SIG-M5 treated with dmso at 0.1 percent for 504 hours (cell line): ENCODE measurements at regions not wholly inside any gene's neighbourhood (a gene's known extent, or its start where the extent isn't known, plus 50 kb on each side); places are given as distances from the start of the nearest gene placed in this dataset.

Experiments
- DNase-seq: peaks from one replicate; lab custom pipeline; 2025; ENCODE audit not compliant: unreplicated experiment; lab: John Stamatoyannopoulos, UW

DNA sequence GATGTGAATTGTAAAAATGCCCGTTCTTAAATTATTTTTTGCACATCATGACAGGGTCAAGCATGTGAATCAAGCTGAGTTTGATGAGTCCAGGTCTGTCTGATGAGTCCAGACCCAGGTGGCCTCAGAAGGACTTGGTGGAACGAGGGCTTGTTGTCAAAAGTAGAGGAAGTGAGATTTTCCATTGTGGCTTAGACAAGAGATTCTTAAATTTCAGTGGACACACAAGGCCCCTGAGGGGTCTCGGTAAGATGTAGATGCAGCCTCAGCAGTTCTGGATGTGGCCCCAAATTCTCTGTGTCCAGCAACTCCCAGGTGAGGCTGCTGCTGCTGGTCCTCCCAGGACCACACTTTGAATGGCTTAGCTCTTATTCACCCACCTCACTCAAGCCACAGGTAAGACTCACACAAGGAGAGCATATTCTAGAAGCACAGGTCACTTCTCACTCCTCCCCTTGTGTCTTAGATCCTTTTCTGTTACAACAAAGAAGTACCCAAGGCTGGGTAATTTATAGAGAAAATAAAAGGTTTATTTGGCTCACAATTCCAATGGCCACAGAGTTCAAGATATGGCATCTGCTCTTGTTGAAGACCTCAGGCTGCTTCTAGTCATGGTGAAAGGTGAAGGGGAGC is 98.8 kb downstream of the GGTLC2 start:
- no peak for DNase-seq

DNA sequence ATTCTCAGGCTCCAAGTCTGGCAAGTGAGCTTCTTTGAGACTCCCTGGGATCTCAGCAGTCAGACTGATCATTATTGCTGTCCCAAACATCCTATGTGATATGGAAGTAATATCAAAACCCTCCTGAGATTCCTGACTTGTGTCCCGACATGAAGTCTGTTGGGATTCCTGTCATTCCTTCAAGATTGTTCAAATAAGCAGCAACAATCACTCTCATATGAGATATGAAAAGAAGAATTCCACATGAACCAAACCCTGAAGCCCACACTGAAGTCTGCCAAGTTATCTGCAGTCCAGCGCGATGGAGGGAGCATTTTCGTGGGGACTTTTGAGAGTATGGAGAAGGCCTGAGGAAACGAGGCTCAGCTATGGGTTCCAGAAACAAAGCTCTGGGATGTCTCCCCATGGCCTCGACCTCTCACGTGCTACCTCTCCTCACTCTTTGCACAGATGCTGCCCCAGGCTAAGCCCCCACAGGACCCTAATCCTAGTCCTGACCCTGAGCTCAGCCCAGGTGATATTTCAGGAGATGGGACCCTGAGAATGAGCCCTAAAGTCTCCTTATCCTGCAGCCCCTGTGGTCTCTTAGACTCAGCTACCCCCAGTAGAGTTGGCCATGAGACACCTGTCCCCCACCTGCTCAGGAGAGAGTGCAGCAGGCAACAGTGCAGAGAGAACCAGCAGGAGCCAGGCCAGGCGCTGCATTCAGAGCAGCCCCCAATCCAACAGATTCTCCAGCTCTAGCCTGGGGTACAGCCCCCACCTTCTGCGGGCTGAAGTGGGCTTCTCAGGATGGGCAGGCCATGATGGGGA is 100.2 kb downstream of the GGTLC2 start:
- DNase-seq: no peak

DNA sequence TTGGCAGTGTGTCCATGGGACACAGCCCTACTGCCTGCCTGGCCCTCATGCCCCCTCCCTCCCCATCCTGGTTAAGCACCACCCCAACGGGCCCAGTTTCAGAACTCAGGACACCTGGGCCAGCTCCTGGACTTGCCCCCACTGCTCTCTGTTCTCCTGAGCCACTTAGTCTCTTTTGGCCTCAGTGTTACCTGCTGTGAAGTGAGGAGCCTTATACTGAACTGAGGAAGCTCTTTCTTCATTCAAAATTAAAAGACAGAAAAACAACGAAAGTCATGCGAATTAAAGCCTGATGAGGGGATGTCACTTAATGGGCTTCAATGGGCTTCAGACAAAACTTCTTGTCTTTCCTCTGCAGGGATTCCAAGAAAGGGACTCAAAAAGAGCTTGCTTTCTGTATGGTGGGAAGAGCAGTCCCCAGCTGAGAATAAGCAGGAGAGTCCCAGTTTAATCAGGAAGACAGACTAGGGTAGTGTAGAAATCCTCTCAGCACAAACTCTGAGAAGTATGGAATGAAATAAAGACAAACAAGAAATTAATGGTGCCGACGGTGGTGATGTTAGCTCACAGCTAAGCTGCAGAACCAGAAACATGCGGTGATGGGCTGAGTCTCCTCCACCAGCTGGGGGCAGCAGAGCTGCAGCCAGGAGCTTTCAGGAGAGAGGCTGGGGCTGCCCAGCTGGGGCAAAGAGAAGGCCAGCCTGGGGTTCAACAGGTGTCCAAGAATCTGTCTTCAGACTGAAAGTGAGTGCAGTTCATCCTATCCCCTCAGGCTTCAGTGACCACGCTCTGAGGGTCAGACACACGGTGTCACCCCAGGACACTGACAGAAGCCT is 101.0 kb downstream of the GGTLC2 start:
- peak; percentile 7 for DNase-seq

DNA sequence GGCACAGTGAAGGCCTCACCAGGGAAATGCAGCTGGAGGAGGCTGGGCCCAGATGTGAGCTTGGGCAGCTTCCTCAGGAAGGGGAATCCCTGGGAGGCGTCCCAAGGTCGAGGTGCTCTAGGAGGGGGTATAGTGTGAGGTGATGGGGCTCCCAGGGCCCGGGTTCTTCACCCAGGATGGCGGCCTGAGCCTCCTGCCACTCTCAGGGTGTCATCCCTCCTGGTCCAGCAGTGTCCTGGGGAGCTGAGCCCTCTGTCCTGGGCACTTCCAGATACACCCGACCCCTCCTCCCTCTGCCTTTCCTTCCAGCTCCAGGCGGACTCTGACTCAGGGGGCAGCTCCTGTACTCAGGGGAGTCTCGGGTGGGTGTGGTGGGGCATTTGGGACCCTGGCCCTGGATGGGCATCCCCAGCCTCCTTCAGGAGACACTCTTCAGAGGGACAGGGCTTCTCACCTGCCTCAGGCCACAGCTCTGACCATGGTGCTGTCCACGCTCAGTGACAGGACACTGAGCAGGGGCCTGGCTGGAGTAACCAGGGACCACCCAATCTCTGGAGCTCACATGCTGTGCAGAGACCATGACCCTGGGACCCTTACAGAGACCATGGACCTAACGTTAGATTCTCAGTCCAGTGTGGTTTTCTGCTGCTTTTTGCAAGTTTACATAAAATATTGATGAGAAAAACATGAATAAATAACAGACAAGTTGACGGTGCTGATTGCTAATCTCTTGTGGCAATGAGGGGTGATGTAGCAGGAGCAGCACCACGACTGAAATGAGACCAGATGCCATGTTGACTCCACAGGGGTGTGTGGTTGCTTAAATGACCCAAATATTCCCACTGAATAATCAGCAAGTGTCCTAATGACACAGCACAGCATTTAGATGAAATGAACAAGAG is 101.9 kb downstream of the GGTLC2 start:
- DNase-seq: no peak

DNA sequence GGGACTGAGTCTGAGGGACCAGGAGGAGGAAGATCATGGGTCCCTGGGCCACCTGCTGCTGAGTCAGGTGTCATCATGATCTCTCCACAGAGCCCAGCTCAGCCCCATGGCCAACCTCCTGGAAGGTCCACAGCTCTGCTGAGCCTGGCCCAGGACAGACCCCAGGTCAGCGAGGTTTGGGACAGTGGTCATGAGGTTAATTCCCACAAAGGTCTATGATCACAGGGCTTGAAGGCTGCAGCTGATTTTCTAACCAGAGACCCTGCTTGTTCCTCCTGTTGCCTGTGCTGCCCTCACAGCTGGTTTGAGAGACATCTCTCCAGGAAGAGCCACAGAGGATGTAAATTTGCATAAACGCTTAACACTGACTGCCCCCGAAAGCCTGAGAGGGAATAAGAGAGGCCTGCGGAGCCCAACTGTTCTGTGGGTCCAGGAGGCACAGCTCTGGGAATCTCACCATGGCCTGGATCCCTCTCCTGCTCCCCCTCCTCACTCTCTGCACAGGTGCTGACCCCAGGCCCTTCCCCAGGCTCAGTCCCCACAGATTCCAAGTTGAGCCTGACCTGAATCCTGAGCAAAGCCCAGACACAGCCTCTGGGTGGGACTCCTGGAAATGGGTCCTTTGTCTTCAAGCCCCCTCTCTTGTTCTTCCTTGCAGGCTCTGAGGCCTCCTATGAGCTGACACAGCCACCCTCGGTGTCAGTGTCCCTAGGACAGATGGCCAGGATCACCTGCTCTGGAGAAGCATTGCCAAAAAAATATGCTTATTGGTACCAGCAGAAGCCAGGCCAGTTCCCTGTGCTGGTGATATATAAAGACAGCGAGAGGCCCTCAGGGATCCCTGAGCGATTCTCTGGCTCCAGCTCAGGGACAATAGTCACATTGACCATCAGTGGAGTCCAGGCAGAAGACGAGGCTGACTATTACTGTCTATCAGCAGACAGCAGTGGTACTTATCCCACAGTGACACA is 102.8 kb downstream of the GGTLC2 start:
- DNase-seq: no peak

DNA sequence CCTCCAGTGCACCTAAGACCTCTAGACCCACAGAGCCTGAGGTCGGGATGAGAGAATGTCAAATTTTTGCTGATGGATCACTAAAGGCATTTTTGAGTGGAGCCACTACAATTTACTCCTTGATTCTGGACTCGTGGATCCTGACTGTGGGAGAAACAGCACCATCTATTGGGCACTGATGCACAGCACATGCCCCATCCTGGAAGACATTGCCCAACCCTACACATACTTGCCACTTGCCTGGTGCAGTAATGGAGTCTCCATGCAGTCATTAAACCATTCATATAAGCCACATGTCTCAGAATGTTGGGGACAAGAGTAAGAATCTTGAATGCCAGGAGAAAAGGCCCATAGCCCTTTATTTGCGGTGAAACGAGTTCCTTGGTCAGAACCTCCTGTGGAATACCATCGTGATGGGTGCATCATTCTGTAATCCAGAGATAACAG is 103.9 kb downstream of the GGTLC2 start:
- DNase-seq: peak; percentile 62

DNA sequence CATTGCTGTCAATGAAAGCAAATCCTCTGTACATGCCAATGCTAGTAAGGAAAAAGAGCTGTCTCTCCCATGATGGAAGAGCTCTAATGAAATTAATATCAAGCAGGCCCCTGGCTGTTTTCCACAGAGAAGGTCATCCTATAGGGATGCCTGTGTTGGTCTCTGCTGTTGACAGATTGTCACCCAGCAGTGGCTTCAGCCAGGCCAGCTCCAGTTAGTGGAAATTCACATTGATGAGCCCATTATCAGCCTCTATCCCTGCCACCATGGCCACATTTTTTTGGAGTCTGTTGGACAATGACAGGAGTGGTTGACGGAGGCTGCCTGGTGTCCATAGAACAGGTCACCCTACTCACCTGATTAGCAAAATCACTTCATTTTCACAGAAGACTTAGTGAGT is 104.3 kb downstream of the GGTLC2 start:
- DNase-seq: no peak

DNA sequence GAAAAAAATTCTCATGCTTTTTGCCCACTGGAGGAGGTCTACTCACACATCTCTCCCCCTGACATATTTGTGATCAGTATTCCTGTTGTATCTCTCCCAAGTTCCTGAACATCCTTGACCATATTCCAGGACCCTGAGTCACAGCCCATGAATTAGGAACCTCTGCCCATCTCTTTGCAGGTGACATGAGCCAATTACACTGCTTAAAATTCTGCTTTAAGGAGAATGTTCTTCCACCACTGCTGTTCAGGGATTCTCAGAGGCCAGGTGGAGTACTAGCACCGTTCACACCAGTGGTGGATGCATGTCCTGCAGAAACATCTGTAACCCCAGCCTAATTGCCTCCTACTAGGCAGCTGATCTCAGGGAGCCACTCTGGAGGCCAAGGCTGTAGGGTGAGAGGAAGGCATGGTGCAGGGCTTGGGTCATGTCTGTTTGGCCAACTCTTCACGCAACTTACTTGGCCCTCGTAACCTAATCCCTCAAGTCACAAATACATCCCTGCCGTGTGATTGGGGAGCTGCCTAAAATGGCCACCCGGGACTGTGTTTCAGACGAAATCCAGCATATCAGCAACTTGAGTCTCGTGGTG is 104.8 kb downstream of the GGTLC2 start:
- DNase-seq: no peak

DNA sequence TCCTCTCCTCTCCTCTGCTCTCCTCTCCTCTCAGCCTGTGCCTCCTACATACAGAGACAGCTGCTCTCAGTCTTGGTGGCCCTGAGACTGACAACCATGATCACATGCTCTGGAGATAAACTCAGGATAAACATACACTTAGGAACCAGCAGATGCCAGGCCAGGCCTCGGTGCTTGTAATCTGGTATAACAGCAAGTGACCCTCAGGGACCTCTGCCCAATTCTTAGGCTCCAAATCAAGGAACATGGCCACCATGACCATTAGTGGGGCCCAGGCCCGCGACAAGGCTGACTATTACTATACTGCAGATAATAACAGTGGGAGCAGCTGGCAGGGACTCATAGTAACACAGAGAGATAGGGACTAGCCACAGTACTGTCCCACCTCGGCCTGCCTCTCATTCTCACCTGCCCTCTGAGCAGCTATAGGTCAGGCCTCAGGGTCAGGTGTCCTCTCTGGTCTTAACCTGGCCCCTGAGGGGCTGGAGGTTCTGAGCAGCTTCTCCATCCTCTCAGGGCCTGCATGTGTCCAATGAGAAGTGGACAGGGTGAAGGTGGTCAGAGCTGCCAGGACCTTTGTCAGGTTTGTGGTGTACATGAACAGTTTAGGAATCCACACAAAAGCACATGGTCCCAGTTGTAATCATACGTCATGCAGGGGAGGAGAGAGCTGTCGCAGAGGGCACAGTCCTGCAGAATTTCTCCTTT is 106.1 kb downstream of the GGTLC2 start:
- DNase-seq: no peak

DNA sequence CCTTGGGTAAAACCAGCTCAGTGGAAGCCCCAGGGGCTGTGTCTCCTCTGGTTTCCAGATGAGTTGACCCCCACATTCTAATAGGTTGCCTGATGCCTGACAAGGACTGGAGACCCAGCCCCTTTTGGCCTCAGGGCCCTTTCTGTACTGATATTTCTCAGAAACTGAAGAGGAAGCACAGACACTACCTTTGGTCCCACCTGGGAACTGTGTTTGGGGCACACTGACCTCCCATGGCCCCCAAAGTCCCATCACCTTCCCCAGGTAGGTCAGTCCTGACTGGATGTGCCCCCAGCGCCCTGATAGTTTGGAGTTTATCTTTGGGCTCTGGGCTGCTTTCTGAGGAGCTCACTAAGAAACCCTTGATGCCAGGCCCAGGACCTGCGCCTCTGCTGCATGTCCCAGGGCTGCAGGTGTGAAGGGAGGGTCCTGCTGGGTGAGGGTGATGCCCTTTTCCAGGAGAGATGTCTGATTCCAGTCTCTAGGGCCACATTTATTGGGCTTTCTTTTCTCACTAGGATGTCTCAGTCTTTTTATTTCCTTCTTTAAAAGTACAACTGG is 106.7 kb downstream of the GGTLC2 start:
- no peak for DNase-seq

DNA sequence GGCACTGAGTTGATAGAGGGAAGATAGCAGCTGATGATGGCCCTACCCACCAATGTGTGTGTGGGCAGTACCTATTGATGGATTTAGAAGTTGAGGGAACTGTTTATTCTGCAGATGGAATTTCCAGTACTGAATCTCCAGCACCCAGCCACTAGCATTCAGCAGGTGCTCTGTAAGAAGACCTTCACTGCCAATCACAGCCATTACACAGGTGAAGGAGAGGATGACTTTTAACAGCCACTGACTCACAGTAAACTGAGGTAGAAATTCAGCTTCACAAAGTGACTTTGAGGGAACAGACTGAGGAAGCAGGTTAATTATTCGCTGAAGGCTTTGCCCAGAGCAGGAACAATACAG is 107.8 kb downstream of the GGTLC2 start:
- DNase-seq: no peak

DNA sequence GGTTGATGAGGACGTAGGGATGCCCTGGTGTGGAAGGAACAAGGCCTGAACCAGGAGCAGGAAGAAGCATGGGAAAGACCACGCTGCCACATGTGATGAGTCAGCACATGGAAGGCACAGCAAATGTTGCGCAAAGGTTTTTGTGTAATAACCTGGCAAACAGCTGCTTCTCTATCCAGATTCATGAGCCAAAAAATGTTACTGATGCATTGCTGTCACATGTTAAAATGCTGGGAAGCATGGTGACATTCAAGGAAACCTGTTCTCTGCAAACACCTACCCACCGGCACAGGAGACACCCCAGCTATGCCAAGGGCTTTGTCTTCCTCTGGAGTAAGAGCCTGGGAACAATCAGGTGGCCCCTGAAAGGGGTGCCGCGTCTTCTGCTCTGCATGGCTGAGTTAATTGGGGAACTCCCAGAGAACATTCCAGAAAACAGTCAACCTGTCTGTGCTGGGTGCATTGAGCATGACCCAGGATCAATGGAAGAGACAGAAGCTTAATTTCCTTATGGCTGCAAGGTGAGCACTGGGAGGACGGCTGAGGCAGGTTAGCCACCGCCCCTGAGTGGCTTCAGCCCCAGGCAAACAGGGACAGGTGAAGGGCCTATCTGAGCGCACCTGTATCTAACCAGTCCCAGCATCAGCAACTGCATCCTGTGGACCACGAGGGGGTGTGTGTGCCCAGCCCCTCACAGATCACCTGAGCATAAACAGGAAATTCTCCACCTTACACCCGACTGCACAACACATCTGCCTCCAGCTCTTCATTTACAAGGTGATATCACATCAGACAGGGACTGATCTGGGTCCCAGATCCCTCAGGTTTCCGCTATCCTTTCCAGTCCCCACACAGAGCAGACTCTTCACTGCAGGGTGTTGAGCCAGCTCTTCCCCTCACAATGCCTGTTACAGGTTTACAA is 108.4 kb downstream of the GGTLC2 start:
- peak; percentile 25 for DNase-seq

DNA sequence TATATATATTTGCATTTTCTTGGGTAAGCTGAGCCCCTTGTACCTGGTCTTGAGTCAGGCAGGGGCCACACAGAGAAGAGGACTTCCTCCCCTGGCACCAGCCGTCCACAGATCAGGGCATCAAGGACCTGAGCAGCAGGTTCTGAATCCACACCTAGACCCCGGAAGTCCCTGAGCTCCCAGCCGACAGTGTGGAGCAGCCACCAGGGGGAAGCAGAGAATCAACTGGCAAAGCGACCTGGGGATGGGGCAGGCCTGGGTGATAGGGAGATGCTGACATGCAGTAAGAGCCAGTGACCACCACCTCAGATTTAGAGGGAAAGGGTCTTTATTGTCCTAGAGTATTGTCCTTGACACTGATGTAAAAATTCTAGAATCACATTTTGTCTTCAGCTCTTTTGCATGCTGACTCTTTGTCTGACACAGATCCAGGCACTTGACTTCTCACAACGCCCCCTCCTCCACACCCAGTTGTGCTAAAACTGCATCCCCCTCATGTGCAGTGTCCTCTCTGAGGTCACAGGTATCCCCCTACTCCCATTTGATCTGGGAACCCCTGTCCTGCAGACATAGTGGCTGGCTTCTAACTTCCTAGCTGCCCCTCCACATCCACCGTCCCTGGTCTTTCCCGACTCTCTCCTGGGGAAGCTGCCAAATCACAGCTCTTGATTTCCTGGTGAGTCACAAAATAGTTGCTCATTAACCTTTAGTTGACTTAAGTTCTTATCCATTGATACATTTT is 109.3 kb downstream of the GGTLC2 start:
- DNase-seq: peak; percentile 55

DNA sequence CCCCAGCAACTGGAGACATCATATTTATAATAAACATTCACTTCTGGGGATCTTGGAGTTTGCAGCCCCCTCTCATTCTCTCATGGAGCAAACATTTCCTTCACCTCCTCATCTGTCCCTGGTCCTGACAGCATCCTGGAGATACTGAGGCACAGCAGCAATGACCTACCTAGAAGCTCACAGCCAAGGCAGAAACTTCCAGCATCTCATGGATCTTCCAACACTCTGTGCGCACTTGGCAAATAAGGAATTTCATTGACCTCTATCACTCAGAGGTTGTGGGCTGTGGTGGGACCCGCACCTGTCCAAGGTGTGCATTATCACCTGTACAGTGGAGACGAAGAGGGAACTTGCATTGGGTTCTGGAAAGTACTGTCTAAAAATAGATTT is 109.8 kb downstream of the GGTLC2 start:
- no peak for DNase-seq

DNA sequence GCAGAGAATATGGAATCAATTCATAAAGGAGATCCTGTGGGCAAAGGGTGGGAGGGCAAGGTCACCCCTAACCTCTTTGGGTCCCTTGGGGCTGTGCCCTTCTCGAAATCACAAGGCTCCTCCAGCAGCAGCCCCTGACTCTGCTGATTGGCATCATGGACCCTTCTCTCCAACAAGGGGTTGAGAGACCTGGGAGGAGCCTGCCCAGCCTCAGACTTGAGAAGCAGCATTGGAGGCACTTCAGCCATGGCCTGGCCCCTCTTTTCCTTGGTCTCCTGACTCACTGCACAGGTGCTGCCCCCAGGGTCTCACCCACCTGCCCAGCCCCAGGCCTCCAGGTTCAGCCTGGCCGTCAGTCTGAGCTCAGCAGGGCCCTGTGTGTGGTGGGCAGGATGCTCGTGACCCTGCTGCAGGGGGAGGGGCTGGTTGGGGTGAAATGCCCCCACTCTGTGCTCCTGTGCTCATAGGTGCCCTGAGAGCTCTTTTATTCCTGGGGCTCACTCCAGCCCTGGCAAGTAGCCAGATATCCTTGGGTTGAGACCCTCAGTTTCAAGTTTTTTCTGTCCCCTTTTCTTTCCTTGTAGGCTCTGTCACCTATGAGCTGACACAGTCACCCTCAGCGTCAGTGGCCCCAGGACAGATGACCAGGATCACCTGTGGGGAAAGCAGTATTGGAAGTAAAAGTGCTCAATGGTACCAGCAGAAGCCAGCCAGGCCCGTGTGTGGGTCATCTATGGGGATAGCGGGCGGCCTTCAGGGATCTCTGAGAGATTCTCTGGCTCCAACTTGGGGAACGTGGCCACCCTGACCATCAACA is 110.8 kb downstream of the GGTLC2 start:
- no peak for DNase-seq

DNA sequence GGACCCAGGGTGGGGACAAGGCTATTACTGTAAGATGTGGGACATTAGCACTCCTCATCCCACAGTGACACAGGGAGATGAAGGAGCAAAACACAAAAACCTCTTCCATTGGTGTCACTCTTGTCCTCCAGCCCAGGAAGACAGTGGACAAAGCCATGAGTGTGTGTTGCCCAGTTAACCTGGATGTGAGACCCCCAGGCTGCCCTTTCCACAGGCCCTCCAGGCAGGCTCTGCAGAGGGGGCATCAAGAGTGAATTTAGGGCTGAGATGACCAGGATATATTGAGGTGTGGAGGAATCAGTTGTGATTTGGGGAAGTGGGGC is 111.3 kb downstream of the GGTLC2 start:
- no peak for DNase-seq
